Transverse colon (tissue), 4 donors: ENCODE measurements at regions not wholly inside any gene's neighbourhood (a gene's known extent, or its start where the extent isn't known, plus 50 kb on each side); places are given as distances from the start of the nearest gene placed in this dataset.

Experiments used
- DNase-seq: peaks from one replicate; pipeline ENCODE4 v3.0.0-alpha.2; 2019
- H3K27ac ChIP-seq, 4 donors: fragments of 200-600 bp; sonication (generic); 2 replicates each; pipeline ENCODE4 v1.5.1; 2016 to 2018; ENCODE audit warnings: inconsistent platforms in 4 of 4
- H3K27me3 ChIP-seq: fragments of 200-600 bp; sonication (generic); 2 replicates; pipeline ENCODE4 v1.5.1; 2017; ENCODE audit warnings: inconsistent platforms
- H3K36me3 ChIP-seq, 4 donors: fragments of 200-600 bp; sonication (generic); 2 replicates each; pipeline ENCODE4 v1.5.1; 2017 to 2019; ENCODE audit warnings: inconsistent platforms in 4 of 4
- H3K4me1 ChIP-seq, 4 donors: fragments of 200-600 bp; sonication (generic); 2 replicates each; pipeline ENCODE4 v1.5.1; 2017 to 2020; ENCODE audit warnings: inconsistent platforms in 4 of 4
- H3K4me3 ChIP-seq, 4 donors: fragments of 200-600 bp; sonication (generic); 1 replicate in 1 of 4; 2 replicates in 3 of 4; pipeline versions ENCODE4 v1.5.1 to v1.6.1; 2017 to 2019; ENCODE audit warnings: inconsistent platforms in 4 of 4
- H3K9me3 ChIP-seq, 2 donors: fragments of 200-600 bp; sonication (generic); 2 replicates each; pipeline ENCODE4 v1.5.1; 2017 to 2019; ENCODE audit warnings: inconsistent platforms in 2 of 2
- CTCF ChIP-seq, 5 experiments: fragments of 200-600 bp in 3 of 5; fragments of 450-650 bp in 2 of 5; sonication (generic) in 3 of 5; IDR thresholded peaks; 1 replicate in 2 of 5; 2 replicates in 3 of 5; pipeline ENCODE4 v1.5.1; 2016 to 2017; ENCODE audit warnings: antibody characterized with exemption in 5 of 5, inconsistent platforms in 3 of 5, mild to moderate bottlenecking in 2 of 5, moderate library complexity in 1 of 5
- EP300 ChIP-seq: sonication (generic); formaldehyde crosslinking; IDR thresholded peaks from one replicate; pipeline ENCODE4 v1.6.1; 2017; ENCODE audit warnings: antibody characterized with exemption, low read depth
- POLR2A ChIP-seq: fragments of 450-650 bp; IDR thresholded peaks from one replicate; pipeline ENCODE4 v1.6.1; 2016; ENCODE audit warnings: antibody characterized with exemption, mild to moderate bottlenecking, moderate library complexity
- POLR2AphosphoS5 ChIP-seq, 3 donors: sonication (generic); formaldehyde crosslinking; IDR thresholded peaks; one replicate each; pipeline ENCODE4 v1.6.1; 2016; ENCODE audit warnings: antibody characterized with exemption in 3 of 3
- WGBS, 2 donors: methylation state at CpG; one replicate each; pipeline ENCODE4 v1.1.5; 2018; ENCODE audit warnings: low coverage in 1 of 2; 5-methylcytosine and 5-hydroxymethylcytosine counted together
- in situ Hi-C, 4 donors: fragments of 200-750 bp; cut with MboI; loops; one replicate each; pipeline versions ENCODE4 v1.15.0 to v1.15.1; 2017; ENCODE audit warnings: low sequenced_read_pairs in 3 of 4, low pct_ligation_motif_present in 1 of 4, low pct_unique_long_range_greater_than_20kb in 1 of 4
- intact Hi-C: fragments of 100-400 bp; cut with DNase I; formaldehyde crosslinking; loops from one replicate; pipeline ENCODE4 v1.15.1; 2023; ENCODE audit warnings: low total_unique reads

- Histone ChIP-seq H3K4me3 (no peak overlapping the region), H3K9me3 (no peaks in the 10 kb centered on the region), H3K27me3 (no peaks in the 10 kb centered on the region), H3K36me3 (no peaks in the 10 kb centered on the region), H3K4me1 (no peaks in the 10 kb centered on the region), H3K27ac (no peak overlapping the region)
- intact Hi-C loops (no loop called here), in situ Hi-C loops (no loop called here)
- 100% methylated on average over 1 to 2 of the region's 2 CpGs for WGBS, 2 donors
- no peak for TF ChIP-seq EP300
- TF ChIP-seq CTCF (IDR thresholded peaks at IDR 0.05) = no peak
- no peak for TF ChIP-seq POLR2A
- TF ChIP-seq POLR2AphosphoS5 (IDR thresholded peaks at IDR 0.05) = no peak
- DNase-seq = no peak
Measured at GRCh38 chr13:30359991-30360390, 52.6 kb upstream of the KATNAL1 start.

- intact Hi-C loops = no loop called here
- Histone ChIP-seq H3K4me3 (no peak overlapping the region), H3K27ac (no peak overlapping the region), H3K9me3 (no peaks in the 10 kb centered on the region), H3K36me3 (no peaks in the 10 kb centered on the region), H3K27me3 (no peaks in the 10 kb centered on the region), H3K4me1 (no peaks in the 10 kb centered on the region)
- in situ Hi-C loops = no loop called here
- WGBS, 2 donors = 94% methylated on average over 3 of the region's 3 CpGs; no CpG with 5 or more reads in 1 of the 2 donors
- TF ChIP-seq POLR2A = no peak
- TF ChIP-seq POLR2AphosphoS5 (IDR thresholded peaks at IDR 0.05) = no peak
- no peak for DNase-seq
Measured at GRCh38 chr13:30360586-30360985, 53.2 kb upstream of the KATNAL1 start.

GRCh38 chr13:30362005-30362788 is 54.8 kb upstream of the KATNAL1 start:
- intact Hi-C loops (loop anchor here (2.0 kb wide), 1 partner anchor 21 kb away; no protein-coding TSS in a partner anchor), in situ Hi-C loops (no loop called here)
- Histone ChIP-seq H3K36me3 (no peaks in the 10 kb centered on the region), H3K27me3 (no peaks in the 10 kb centered on the region), H3K9me3 (no peaks in the 10 kb centered on the region), H3K4me3 (no peak overlapping the region), H3K4me1 (no peaks in the 10 kb centered on the region), H3K27ac (no peak overlapping the region)
- TF ChIP-seq EP300 = no peak
- no peak for TF ChIP-seq CTCF (IDR thresholded peaks at IDR 0.05)
- TF ChIP-seq POLR2A = no peak
- no peak for TF ChIP-seq POLR2AphosphoS5 (IDR thresholded peaks at IDR 0.05)
- 80 to 86% methylated on average over 4 to 6 of the region's 6 CpGs for WGBS, 2 donors
- no peak for DNase-seq

GRCh38 chr13:30362869-30363268 is 55.5 kb upstream of the KATNAL1 start:
- WGBS, 2 donors = 84 to 91% methylated on average over 4 to 12 of the region's 12 CpGs
- Histone ChIP-seq H3K27ac (peak overlapping the region in 1 of 4 donors; percentile 18), H3K4me1 (no peaks in the 10 kb centered on the region), H3K27me3 (no peaks in the 10 kb centered on the region), H3K36me3 (no peaks in the 10 kb centered on the region), H3K4me3 (no peak overlapping the region), H3K9me3 (no peaks in the 10 kb centered on the region)
- intact Hi-C loops (loop anchor here (2.0 kb wide), 1 partner anchor 20 kb away; no protein-coding TSS in a partner anchor), in situ Hi-C loops (no loop called here)
- DNase-seq = no peak
- TF ChIP-seq EP300 (no peak), POLR2AphosphoS5 (IDR thresholded peaks at IDR 0.05) (no peak), POLR2A (no peak), CTCF (IDR thresholded peaks at IDR 0.05) (no peak)
